ENCODE measurements at regions not wholly inside any gene's neighbourhood (a gene's known extent, or its start where the extent isn't known, plus 50 kb on each side); places are given as distances from the start of the nearest gene placed in this dataset.

GRCh38 chr5:143931476-143931875 lies 119.5 kb downstream of the HMHB1 start:
- 0 out of 2 replicates have a peak, but pooled peaks cover 4% of the 10 kb centered on the region for H3K4me1 ChIP-seq (ENCODE audit: insufficient read depth, low read length)
- H2BK5ac ChIP-seq (ENCODE audit: insufficient read length, low read length): no peak overlapping the region
- H3K36me3 Mint-ChIP-seq (ENCODE audit: insufficient read depth in 1 of 3, low read depth in 3 of 3): peaks cover 0 to 10% (median 0%) of the 10 kb centered on the region in 3 experiments; a peak in 2 of 7 replicates
- no peak overlapping the region for H3K4ac ChIP-seq (ENCODE audit: low read depth, low read length)
- no peaks in the 10 kb centered on the region for H4K20me1 ChIP-seq (ENCODE audit: control insufficient read depth, insufficient read depth, insufficient read length)
- H4K8ac ChIP-seq (replicated peaks; ENCODE audit: insufficient read length, low read depth, low read length): no peak overlapping the region
- H3K79me1 ChIP-seq (ENCODE audit: insufficient read depth, low read depth, low read length, poor library complexity, severe bottlenecking): no peaks in the 10 kb centered on the region
- peaks cover 4 to 8% of the 10 kb centered on the region in 2 experiments; a peak in 3 of 5 replicates for H3K9me3 Mint-ChIP-seq
- H3K4me2 ChIP-seq (ENCODE audit: insufficient read depth, insufficient read length, low read length): no peak overlapping the region
- H3K9ac ChIP-seq (ENCODE audit: extremely low read depth, insufficient read length, low read length): no peak overlapping the region
- no peak overlapping the region for H3K14ac ChIP-seq (ENCODE audit: insufficient read depth, low read length)
- DNase-seq: no peak
- H3K23ac ChIP-seq (ENCODE audit: insufficient read length, low read depth, low read length): no peak overlapping the region
- H3K4me1 Mint-ChIP-seq: peaks cover 17% of the 10 kb centered on the region in 2 experiments
- no peak for TF ChIP-seq CTCF (conservative IDR thresholded peaks at IDR 0.05)
- no peaks in the 10 kb centered on the region for H3K9me3 ChIP-seq (ENCODE audit: control insufficient read depth, low read depth, low read length)
- H2BK120ac ChIP-seq (ENCODE audit: low read depth, low read length, poor library complexity, severe bottlenecking): no peak overlapping the region
- no peak overlapping the region for H4K5ac ChIP-seq (ENCODE audit: insufficient read length, low read depth, low read length)
- no peak overlapping the region for H3K56ac ChIP-seq (ENCODE audit: insufficient read length, low read depth, low read length)
- H2AK5ac ChIP-seq (ENCODE audit: insufficient read length, low read length): no peak overlapping the region
- no peak overlapping the region for H3K4me3 Mint-ChIP-seq
- H4K91ac ChIP-seq (ENCODE audit: insufficient read length, low read depth, low read length): no peak overlapping the region
- H3K18ac ChIP-seq (ENCODE audit: insufficient read length, low read depth, low read length): no peak overlapping the region
- H3T11ph ChIP-seq (ENCODE audit: low read length): no peak overlapping the region
- H3K27me3 Mint-ChIP-seq (ENCODE audit: low read depth): no peaks in the 10 kb centered on the region
- H3K23me2 ChIP-seq (ENCODE audit: insufficient read length, low read depth, low read length, poor library complexity, severe bottlenecking): no peaks in the 10 kb centered on the region
- H2AFZ ChIP-seq (ENCODE audit: low read length): no peak overlapping the region
- no peak overlapping the region for H2BK20ac ChIP-seq (ENCODE audit: low read depth, low read length, poor library complexity, severe bottlenecking)
- no peaks in the 10 kb centered on the region for H3K79me2 ChIP-seq (ENCODE audit: insufficient read depth, low read length)
- H3K27me3 ChIP-seq (ENCODE audit: insufficient read depth, low read length): no peaks in the 10 kb centered on the region
- no CpG with 5 or more reads among the region's 4 CpGs for WGBS (ENCODE audit: extremely low coverage, insufficient read length, low lambda C conversion rate)
- H2BK15ac ChIP-seq (ENCODE audit: low read depth, low read length): no peak overlapping the region
- no peak overlapping the region for H3K27ac ChIP-seq (ENCODE audit: insufficient read length, low read depth, low read length)
- H3K27ac Mint-ChIP-seq: no peak overlapping the region; a peak in 1 of 7 replicates
- H2BK12ac ChIP-seq (ENCODE audit: insufficient read length, low read depth, low read length): peak overlapping the region; percentile 12
